GM13976 (cell line): ENCODE measurements at regions not wholly inside any gene's neighbourhood (a gene's known extent, or its start where the extent isn't known, plus 50 kb on each side); places are given as distances from the start of the nearest gene placed in this dataset.

Experiments
- DNase-seq: peaks from one replicate; pipeline ENCODE4 v3.0.0; 2012; ENCODE audit warnings: low spot score
- CTCF ChIP-seq: IDR thresholded peaks from 2 replicates; pipeline ENCODE4 v1.5.1; 2012; ENCODE audit warnings: borderline replicate concordance, mild to moderate bottlenecking; ENCODE audit not compliant: insufficient read depth; ENCODE audit errors: extremely low read depth, missing control alignments, control extremely low read depth
- in situ Hi-C: fragments of 300-500 bp; cut with MboI; formaldehyde crosslinking; loops from one replicate; pipeline ENCODE4 v1.12.0; 2022; ENCODE audit warnings: low sequenced_read_pairs, mixed read lengths, inconsistent platforms; ENCODE audit not compliant: unreplicated experiment

DNA sequence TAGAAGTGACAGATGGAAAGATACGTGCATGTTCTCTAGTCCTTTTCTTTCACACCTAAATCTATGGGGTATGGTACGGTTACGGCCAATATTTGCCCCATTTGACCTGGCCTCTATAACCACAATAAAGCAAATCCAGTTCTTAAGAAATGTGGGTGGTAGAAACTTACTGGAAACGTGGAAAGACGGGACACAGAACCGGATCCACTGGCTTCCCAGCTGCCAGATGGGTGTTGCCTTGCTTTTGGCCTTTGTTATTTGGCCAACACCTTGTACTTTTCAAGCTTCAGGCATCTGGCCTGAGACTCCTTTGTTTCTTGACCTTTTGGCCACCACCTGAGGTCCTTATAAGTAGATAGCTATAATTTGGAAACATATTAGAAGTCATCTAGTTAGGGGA is 635.9 kb downstream of the SLC4A3 start:
- DNase-seq = no peak
- in situ Hi-C loops = no loop called here
- no peak for TF ChIP-seq CTCF

GRCh38 chr2:220269367-220269766 is 641.9 kb downstream of the SLC4A3 start:
- in situ Hi-C loops = no loop called here
- DNase-seq = no peak
- no peak for TF ChIP-seq CTCF

- no peak for DNase-seq
Measured at GRCh38 chr2:220270481-220271070, 643.1 kb downstream of the SLC4A3 start.

DNA sequence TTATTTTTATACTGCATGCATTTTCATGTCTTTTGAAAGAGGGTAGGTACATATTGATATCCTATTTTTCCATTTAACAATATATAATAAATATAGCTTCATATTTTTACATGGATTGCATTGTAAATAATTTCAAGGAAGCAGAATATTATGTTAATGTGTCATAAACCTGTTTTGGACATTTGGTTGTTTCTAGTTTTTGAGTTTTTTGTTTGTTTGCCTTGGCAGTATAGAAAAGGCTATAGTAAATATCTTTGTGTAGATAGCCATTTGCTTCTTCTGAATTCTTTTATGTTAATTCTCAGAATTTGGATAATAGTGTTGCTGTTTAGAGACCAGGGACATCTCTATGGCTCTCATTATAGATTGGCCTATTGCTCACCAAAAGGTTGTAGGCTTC is 645.2 kb downstream of the SLC4A3 start:
- DNase-seq = no peak
- no peak for TF ChIP-seq CTCF
- in situ Hi-C loops = no loop called here

More at GRCh38 chr2:220270481-220271070, 643.1 kb downstream of the SLC4A3 start:
- in situ Hi-C loops = no loop called here
- TF ChIP-seq CTCF = no peak

DNA sequence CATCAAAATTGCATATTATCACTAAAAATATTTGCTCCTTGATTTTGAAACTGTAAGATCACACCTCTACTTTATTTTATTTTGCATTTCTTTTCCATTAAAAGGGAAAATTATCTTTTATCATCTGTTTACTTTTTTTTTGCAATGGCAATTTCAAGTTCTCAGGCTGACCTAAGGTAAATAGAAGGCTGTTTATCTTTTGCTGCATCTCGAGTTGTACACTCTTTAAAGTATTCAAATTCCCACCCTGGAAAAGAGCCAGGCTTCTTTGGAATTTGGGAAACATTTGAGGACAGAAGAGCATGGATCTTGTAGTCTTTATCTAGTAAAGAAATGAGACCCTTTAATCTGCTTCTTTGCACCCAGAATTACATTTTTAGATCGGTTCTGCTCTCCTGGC is 645.7 kb downstream of the SLC4A3 start:
- DNase-seq = no peak
- in situ Hi-C loops = no loop called here
- TF ChIP-seq CTCF = no peak

- no peak for TF ChIP-seq CTCF
- in situ Hi-C loops = no loop called here
Measured at GRCh38 chr2:220275454-220275853, 648.0 kb downstream of the SLC4A3 start.

More at GRCh38 chr2:220275454-220275853, 648.0 kb downstream of the SLC4A3 start:
- DNase-seq = no peak
